Peyer's patch (tissue), 4 donors: ENCODE measurements at regions not wholly inside any gene's neighbourhood (a gene's known extent, or its start where the extent isn't known, plus 50 kb on each side); places are given as distances from the start of the nearest gene placed in this dataset.

Source experiments
- CTCF ChIP-seq, 6 experiments: fragments of 450-650 bp in 4 of 6; fragments of 200-600 bp in 2 of 6; sonication (generic) in 1 of 6; IDR thresholded peaks; one replicate each; pipeline ENCODE4 v1.5.1; 2017 to 2019; ENCODE audit warnings: antibody characterized with exemption in 6 of 6, mild to moderate bottlenecking in 3 of 6, moderate library complexity in 1 of 6
- POLR2A ChIP-seq, 2 donors: fragments of 450-650 bp; IDR thresholded peaks; one replicate each; pipeline ENCODE4 v1.5.1; 2017; ENCODE audit warnings: antibody characterized with exemption in 2 of 2, mild to moderate bottlenecking in 2 of 2, moderate library complexity in 2 of 2

- TF ChIP-seq CTCF (IDR thresholded peaks at IDR 0.05), result no peak
- TF ChIP-seq POLR2A (IDR thresholded peaks at IDR 0.05), result no peak
Observed at GRCh38 chr10:121290674-121291073, 307.6 kb downstream of the FGFR2 start.
